AG04450 (cell line): ENCODE measurements at regions not wholly inside any gene's neighbourhood (a gene's known extent, or its start where the extent isn't known, plus 50 kb on each side); places are given as distances from the start of the nearest gene placed in this dataset.

ENCODE experiments used
- CTCF ChIA-PET: fragments of 300-600, 350-600 bp; formaldehyde crosslinking; extraction: SDS; loops from one replicate; lab custom pipeline; 2022; ENCODE audit warnings: antibody characterized with exemption, inconsistent platforms; lab: Charles Lee
- POLR2A ChIA-PET: fragments of 350-600 bp; formaldehyde crosslinking; extraction: SDS; loops from one replicate; lab custom pipeline; 2021; ENCODE audit warnings: antibody characterized with exemption, inconsistent platforms; lab: Yijun Ruan, JAX
- DNase-seq: peaks from one replicate; pipeline ENCODE4 v3.0.0-alpha.2; 2011; ENCODE audit warnings: low read depth, low spot score
- H3K27ac ChIP-seq: one replicate; pipeline ENCODE4 v1.5.1; 2012; ENCODE audit warnings: low read depth, low read length, control low read depth
- H3K27me3 ChIP-seq: one replicate; pipeline ENCODE4 v1.6.0; 2012; ENCODE audit warnings: low read length; ENCODE audit not compliant: control insufficient read depth, insufficient read depth
- H3K4me3 ChIP-seq: 2 replicates; pipeline ENCODE4 v1.5.1; 2011; ENCODE audit warnings: mild to moderate bottlenecking, low read depth, low read length, control low read depth
- H3K9me3 ChIP-seq: 2 replicates; pipeline ENCODE4 v1.5.1; 2012; ENCODE audit warnings: low read length; ENCODE audit not compliant: control insufficient read depth, insufficient read depth
- CTCF ChIP-seq: IDR thresholded peaks from 2 replicates; pipeline ENCODE4 v1.5.1; 2011; ENCODE audit warnings: low read depth, low read length, control low read depth, inconsistent platforms

- peaks cover 2% of the 10 kb centered on the region; the same call in 1 of the 2 replicates for H3K9me3 ChIP-seq
- CTCF ChIA-PET = no interaction called here
- POLR2A ChIA-PET = no interaction called here
- no peak for TF ChIP-seq CTCF
- no peak overlapping the region for H3K4me3 ChIP-seq
- no peak overlapping the region for H3K27ac ChIP-seq
- H3K27me3 ChIP-seq = no peaks in the 10 kb centered on the region
- DNase-seq = no peak
Measured at GRCh38 chr5:117690612-117691011, 1116.0 kb upstream of the SEMA6A start.

GRCh38 chr5:117686926-117687325, 1112.3 kb upstream of the SEMA6A start:
- DNase-seq = no peak
- POLR2A ChIA-PET = no interaction called here
- Histone ChIP-seq H3K27ac (no peak overlapping the region), H3K4me3 (no peak overlapping the region), H3K9me3 (no peaks in the 10 kb centered on the region), H3K27me3 (no peaks in the 10 kb centered on the region)
- TF ChIP-seq CTCF = no peak
- CTCF ChIA-PET = no interaction called here

- no peak overlapping the region for H3K27ac ChIP-seq
- ChIA-PET CTCF (no interaction called here), POLR2A (no interaction called here)
- no peaks in the 10 kb centered on the region for H3K27me3 ChIP-seq
- no peaks in the 10 kb centered on the region for H3K9me3 ChIP-seq
- H3K4me3 ChIP-seq = no peak overlapping the region
- no peak for TF ChIP-seq CTCF
- DNase-seq = no peak
Measured at GRCh38 chr5:117682416-117682815, 1107.8 kb upstream of the SEMA6A start.

- DNase-seq = no peak
- ChIA-PET CTCF (no interaction called here), POLR2A (no interaction called here)
- TF ChIP-seq CTCF = no peak
- no peaks in the 10 kb centered on the region for H3K9me3 ChIP-seq
- H3K27ac ChIP-seq = no peak overlapping the region
- H3K27me3 ChIP-seq = no peaks in the 10 kb centered on the region
- no peak overlapping the region for H3K4me3 ChIP-seq
Measured at GRCh38 chr5:117681431-117682254, 1107.0 kb upstream of the SEMA6A start.

GRCh38 chr5:117680426-117680825, 1105.8 kb upstream of the SEMA6A start:
- CTCF ChIA-PET = no interaction called here
- Histone ChIP-seq H3K4me3 (no peak overlapping the region), H3K27ac (no peak overlapping the region), H3K9me3 (no peaks in the 10 kb centered on the region), H3K27me3 (no peaks in the 10 kb centered on the region)
- no peak for TF ChIP-seq CTCF
- POLR2A ChIA-PET = no interaction called here
- DNase-seq = no peak
